GM12892 (cell line): ENCODE measurements at regions not wholly inside any gene's neighbourhood (a gene's known extent, or its start where the extent isn't known, plus 50 kb on each side); places are given as distances from the start of the nearest gene placed in this dataset.

Experiments
- POLR2A ChIP-seq: IDR thresholded peaks from 2 replicates; pipeline ENCODE4 v1.6.1; 2011; ENCODE audit warnings: low read depth, low read length, control low read depth
- POLR2AphosphoS5 ChIP-seq: IDR thresholded peaks from 2 replicates; pipeline ENCODE4 v1.6.1; 2011; ENCODE audit warnings: low read depth, low read length, control low read depth

DNA sequence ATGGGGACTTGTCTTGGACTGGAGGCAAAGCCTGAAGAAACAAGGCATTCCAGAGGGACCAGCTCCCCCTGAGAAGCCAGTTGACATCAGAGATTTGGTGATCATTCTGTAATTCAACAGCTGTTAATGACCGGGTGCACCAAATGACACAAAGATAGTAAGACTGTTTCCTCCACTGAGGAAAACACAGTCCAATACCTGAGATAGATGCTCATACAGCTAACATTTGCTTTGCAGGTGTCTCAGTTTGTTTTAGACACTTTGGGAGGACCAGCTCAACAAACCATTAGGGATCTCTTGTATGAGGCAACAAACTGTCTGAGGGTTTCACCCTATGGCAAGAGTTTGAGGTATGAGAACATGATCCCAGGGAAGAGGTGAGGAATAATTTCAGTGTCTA, 237.2 kb upstream of the PLET1 start:
- TF ChIP-seq POLR2A: no peak
- TF ChIP-seq POLR2AphosphoS5: no peak
